ENCODE measurements at regions not wholly inside any gene's neighbourhood (a gene's known extent, or its start where the extent isn't known, plus 50 kb on each side); places are given as distances from the start of the nearest gene placed in this dataset.

GRCh38 chr12:94074980-94075629 is 73.3 kb upstream of the PLXNC1 start:
- H3K4me3 ChIP-seq (ENCODE audit: low read depth, low read length): no peak overlapping the region
- POLR2A ChIA-PET: interaction anchor here (0.6 to 1.3 kb wide), 5 partner anchors 12 to 508 kb away, joined by 3 to 7 read pairs (median 4); no protein-coding TSS in a partner anchor
- CTCF ChIA-PET: interaction anchor here (0.6 to 2.7 kb wide), 80 partner anchors 9 to 687 kb away, joined by 3 to 54 read pairs (median 4); no protein-coding TSS in a partner anchor
- H3K27me3 ChIP-seq (ENCODE audit: control insufficient read depth, insufficient read depth, low read length): peaks cover 3% of the 10 kb centered on the region
- peak; percentile 71 for DNase-seq (ENCODE audit: low read depth, low spot score)
- H3K9me3 ChIP-seq (ENCODE audit: control insufficient read depth, insufficient read depth, low read length): no peaks in the 10 kb centered on the region
- TF ChIP-seq CTCF (IDR thresholded peaks at IDR 0.05; ENCODE audit: low read depth, low read length): peak; percentile 80
- no peak overlapping the region for H3K27ac ChIP-seq (ENCODE audit: low read depth, low read length)

GRCh38 chr12:94077209-94077608 is 71.2 kb upstream of the PLXNC1 start:
- DNase-seq (ENCODE audit: low read depth, low spot score): no peak
- no peaks in the 10 kb centered on the region for H3K27me3 ChIP-seq (ENCODE audit: control insufficient read depth, insufficient read depth, low read length)
- no peak overlapping the region for H3K4me3 ChIP-seq (ENCODE audit: low read depth, low read length)
- POLR2A ChIA-PET: no interaction called here
- no peak for TF ChIP-seq CTCF (IDR thresholded peaks at IDR 0.05; ENCODE audit: low read depth, low read length)
- CTCF ChIA-PET: interaction anchor here (0.7 kb wide), 1 partner anchor 23 kb away, joined by 3 read pairs; no protein-coding TSS in a partner anchor
- H3K27ac ChIP-seq (ENCODE audit: low read depth, low read length): no peak overlapping the region
- H3K9me3 ChIP-seq (ENCODE audit: control insufficient read depth, insufficient read depth, low read length): no peaks in the 10 kb centered on the region

GRCh38 chr12:94078138-94078723 is 70.1 kb upstream of the PLXNC1 start:
- ChIA-PET POLR2A (no interaction called here), CTCF (interaction anchor here (1.4 kb wide), 1 partner anchor 24 kb away, joined by 5 read pairs; no protein-coding TSS in a partner anchor)
- Histone ChIP-seq H3K27ac (ENCODE audit: low read depth, low read length) (no peak overlapping the region), H3K9me3 (ENCODE audit: control insufficient read depth, insufficient read depth, low read length) (no peaks in the 10 kb centered on the region), H3K4me3 (ENCODE audit: low read depth, low read length) (no peak overlapping the region), H3K27me3 (ENCODE audit: control insufficient read depth, insufficient read depth, low read length) (no peaks in the 10 kb centered on the region)
- no peak for TF ChIP-seq CTCF (IDR thresholded peaks at IDR 0.05; ENCODE audit: low read depth, low read length)
- no peak for DNase-seq (ENCODE audit: low read depth, low spot score)

- Histone ChIP-seq H3K27me3 (ENCODE audit: control insufficient read depth, insufficient read depth, low read length) (no peaks in the 10 kb centered on the region), H3K27ac (ENCODE audit: low read depth, low read length) (no peak overlapping the region), H3K9me3 (ENCODE audit: control insufficient read depth, insufficient read depth, low read length) (no peaks in the 10 kb centered on the region), H3K4me3 (ENCODE audit: low read depth, low read length) (no peak overlapping the region)
- POLR2A ChIA-PET: no interaction called here
- no peak for TF ChIP-seq CTCF (IDR thresholded peaks at IDR 0.05; ENCODE audit: low read depth, low read length)
- no peak for DNase-seq (ENCODE audit: low read depth, low spot score)
- CTCF ChIA-PET: interaction anchor here (1.4 kb wide), 1 partner anchor 23 kb away, joined by 5 read pairs; no protein-coding TSS in a partner anchor
Observed at GRCh38 chr12:94078736-94079509, 69.5 kb upstream of the PLXNC1 start.

Measured in AG04450 (cell line).